ENCODE measurements at regions not wholly inside any gene's neighbourhood (a gene's known extent, or its start where the extent isn't known, plus 50 kb on each side); places are given as distances from the start of the nearest gene placed in this dataset.
A peak's percentile ranks its signal among the peaks of the same experiment; 100 is the strongest.

DNA sequence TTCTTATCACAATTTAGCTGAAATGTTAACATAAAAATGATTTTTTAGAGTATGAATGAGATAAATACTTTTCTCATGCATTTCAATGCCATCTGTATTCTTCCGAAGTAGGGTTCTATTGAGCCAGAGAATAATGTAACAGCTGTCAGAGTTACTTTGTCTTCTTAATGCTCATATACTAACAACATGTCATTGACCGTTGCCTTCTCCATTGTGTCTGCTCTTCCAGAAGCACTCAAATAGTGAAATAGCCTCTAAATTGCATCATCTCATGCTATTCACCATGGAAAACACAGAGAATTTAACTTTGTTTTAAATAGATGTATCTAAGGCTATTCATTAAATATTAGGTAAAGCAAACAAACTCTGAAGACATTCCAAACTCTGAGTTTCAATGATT lies 1875.9 kb upstream of the CDH9 start:
- H3K27ac ChIP-seq, result no peak overlapping the region
- no peaks in the 10 kb centered on the region for H3K9me3 ChIP-seq
- no peak overlapping the region for H3K4me3 ChIP-seq
- no peak for DNase-seq (ENCODE audit: low spot score)
- H3K36me3 ChIP-seq, result no peaks in the 10 kb centered on the region
- H3K4me1 ChIP-seq (replicated peaks), result no peaks in the 10 kb centered on the region
- no peaks in the 10 kb centered on the region for H3K27me3 ChIP-seq (replicated peaks; ENCODE audit: insufficient read depth)
- 60% methylated on average over 2 of the region's 2 CpGs for WGBS
- TF ChIP-seq POLR2AphosphoS5 (IDR thresholded peaks at IDR 0.05) (no peak), POLR2A (IDR thresholded peaks at IDR 0.05) (no peak)
- TF ChIP-seq, protein P1, sequence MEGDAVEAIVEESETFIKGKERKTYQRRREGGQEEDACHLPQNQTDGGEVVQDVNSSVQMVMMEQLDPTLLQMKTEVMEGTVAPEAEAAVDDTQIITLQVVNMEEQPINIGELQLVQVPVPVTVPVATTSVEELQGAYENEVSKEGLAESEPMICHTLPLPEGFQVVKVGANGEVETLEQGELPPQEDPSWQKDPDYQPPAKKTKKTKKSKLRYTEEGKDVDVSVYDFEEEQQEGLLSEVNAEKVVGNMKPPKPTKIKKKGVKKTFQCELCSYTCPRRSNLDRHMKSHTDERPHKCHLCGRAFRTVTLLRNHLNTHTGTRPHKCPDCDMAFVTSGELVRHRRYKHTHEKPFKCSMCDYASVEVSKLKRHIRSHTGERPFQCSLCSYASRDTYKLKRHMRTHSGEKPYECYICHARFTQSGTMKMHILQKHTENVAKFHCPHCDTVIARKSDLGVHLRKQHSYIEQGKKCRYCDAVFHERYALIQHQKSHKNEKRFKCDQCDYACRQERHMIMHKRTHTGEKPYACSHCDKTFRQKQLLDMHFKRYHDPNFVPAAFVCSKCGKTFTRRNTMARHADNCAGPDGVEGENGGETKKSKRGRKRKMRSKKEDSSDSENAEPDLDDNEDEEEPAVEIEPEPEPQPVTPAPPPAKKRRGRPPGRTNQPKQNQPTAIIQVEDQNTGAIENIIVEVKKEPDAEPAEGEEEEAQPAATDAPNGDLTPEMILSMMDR (IDR thresholded peaks at IDR 0.05), result no peak
- intact Hi-C loops (cut with DNase I), result no loop called here

DNA sequence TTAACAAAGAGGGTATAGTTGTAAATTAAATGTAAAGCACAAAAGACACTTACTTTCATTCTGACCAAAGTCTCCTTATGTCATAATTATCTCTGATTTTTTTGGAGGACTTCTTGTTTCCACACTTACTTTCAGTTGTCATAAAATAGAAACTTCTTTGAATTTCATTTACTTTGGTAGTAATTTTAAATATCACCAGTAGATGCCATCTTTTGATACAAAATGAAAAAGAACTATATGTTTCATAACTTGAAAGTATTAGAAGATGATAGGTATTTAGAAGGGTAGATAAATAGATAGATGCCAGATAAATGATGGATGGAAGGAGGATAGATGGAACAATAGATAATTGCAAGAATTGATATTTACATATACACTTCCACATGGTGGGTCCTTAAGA lies 1865.3 kb upstream of the CDH9 start:
- no peaks in the 10 kb centered on the region for H3K27me3 ChIP-seq (replicated peaks; ENCODE audit: insufficient read depth)
- H3K27ac ChIP-seq, result no peak overlapping the region
- H3K36me3 ChIP-seq, result no peaks in the 10 kb centered on the region
- no peak for DNase-seq (ENCODE audit: low spot score)
- intact Hi-C loops (cut with DNase I), result no loop called here
- H3K9me3 ChIP-seq, result no peaks in the 10 kb centered on the region
- TF ChIP-seq, protein P1 (IDR thresholded peaks at IDR 0.05), result peak in 1 of 4 experiments; percentile 15
- TF ChIP-seq POLR2A (IDR thresholded peaks at IDR 0.05), result no peak
- no peak for TF ChIP-seq POLR2AphosphoS5 (IDR thresholded peaks at IDR 0.05)
- H3K4me3 ChIP-seq, result no peak overlapping the region
- no peaks in the 10 kb centered on the region for H3K4me1 ChIP-seq (replicated peaks)

DNA sequence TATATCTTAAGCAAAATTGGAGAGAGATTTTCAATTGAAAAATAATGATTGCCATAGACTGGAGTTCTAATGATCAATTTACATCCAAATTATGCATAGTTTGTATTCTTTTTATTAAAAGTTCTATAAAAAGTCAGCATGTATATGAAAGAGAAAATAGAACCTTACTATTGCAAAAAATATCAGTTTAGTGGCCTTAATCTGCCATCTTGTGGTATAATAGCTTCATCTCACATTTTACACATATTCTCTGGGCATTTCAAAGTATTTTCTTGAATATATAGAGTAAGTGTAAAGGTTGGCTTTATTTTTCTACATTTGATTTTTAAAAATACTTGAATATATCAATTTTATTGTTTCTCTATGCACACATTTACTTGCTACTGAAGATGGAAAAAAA lies 1858.6 kb upstream of the CDH9 start:
- H3K4me3 ChIP-seq, result no peak overlapping the region
- no peaks in the 10 kb centered on the region for H3K9me3 ChIP-seq
- no peaks in the 10 kb centered on the region for H3K36me3 ChIP-seq
- intact Hi-C loops (cut with DNase I), result no loop called here
- no peak for DNase-seq (ENCODE audit: low spot score)
- no peak overlapping the region for H3K27ac ChIP-seq
- H3K4me1 ChIP-seq (replicated peaks), result no peaks in the 10 kb centered on the region
- TF ChIP-seq, protein P1 (IDR thresholded peaks at IDR 0.05), result peak in 1 of 4 experiments; percentile 43
- TF ChIP-seq POLR2A (IDR thresholded peaks at IDR 0.05), result no peak
- no peaks in the 10 kb centered on the region for H3K27me3 ChIP-seq (replicated peaks; ENCODE audit: insufficient read depth)

DNA sequence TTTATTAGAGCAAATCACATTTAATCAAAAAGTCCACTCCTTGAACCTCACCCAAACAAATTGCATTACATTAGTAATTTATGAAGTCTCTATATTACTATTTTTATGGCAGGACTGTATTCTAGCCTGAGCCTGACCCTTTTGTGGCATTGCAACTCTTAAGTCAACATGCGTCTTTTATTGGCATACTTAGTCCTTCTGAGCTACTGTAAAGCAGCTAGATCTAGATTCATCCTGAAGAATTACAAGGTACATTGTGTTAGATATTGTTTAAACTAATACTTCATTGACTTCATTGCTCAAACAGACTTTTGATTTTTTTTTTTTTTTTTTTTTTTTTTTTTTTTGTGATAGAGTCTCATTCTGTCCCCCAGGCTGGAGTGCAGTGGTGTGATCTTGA lies 1842.5 kb upstream of the CDH9 start:
- Histone ChIP-seq H3K36me3 (no peaks in the 10 kb centered on the region), H3K27ac (no peak overlapping the region), H3K9me3 (no peaks in the 10 kb centered on the region), H3K27me3 (replicated peaks; ENCODE audit: insufficient read depth) (no peaks in the 10 kb centered on the region), H3K4me3 (no peak overlapping the region), H3K4me1 (replicated peaks) (peaks cover 5% of the 10 kb centered on the region)
- intact Hi-C loops (cut with DNase I), result no loop called here
- TF ChIP-seq, protein P1 (IDR thresholded peaks at IDR 0.05), result no peak
- TF ChIP-seq POLR2AphosphoS5 (IDR thresholded peaks at IDR 0.05), result peak; percentile 77
- no peak for TF ChIP-seq POLR2A (IDR thresholded peaks at IDR 0.05)
- no peak for DNase-seq (ENCODE audit: low spot score)
- WGBS, result 39% methylated on average over 1 of the region's 1 CpG

DNA sequence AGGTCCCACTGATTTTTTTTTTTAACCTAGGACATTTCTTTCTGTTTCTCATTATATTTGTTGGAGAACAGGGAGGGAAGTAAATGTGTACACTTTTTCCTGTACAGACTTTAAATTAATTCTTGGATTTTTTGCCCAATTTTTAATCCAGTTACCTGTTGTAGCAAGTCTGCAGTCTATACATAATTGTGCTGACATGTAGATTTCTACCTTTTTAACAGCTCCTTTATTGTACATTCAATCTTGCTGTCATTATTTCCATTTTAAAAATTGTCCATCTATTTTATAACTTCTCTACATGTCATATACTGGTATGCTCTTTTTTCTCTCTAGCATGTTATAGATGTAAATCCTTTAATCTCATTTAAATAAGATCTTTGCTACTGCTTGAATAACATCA lies 1838.7 kb upstream of the CDH9 start:
- TF ChIP-seq POLR2A (IDR thresholded peaks at IDR 0.05) (no peak), POLR2AphosphoS5 (IDR thresholded peaks at IDR 0.05) (no peak)
- Histone ChIP-seq H3K27me3 (replicated peaks; ENCODE audit: insufficient read depth) (no peaks in the 10 kb centered on the region), H3K36me3 (no peaks in the 10 kb centered on the region), H3K9me3 (no peaks in the 10 kb centered on the region), H3K27ac (no peak overlapping the region), H3K4me3 (no peak overlapping the region), H3K4me1 (replicated peaks) (peaks cover 4% of the 10 kb centered on the region)
- intact Hi-C loops (cut with DNase I), result no loop called here
- DNase-seq (ENCODE audit: low spot score), result no peak

All from prostate gland (tissue), 2 donors.